ENCODE measurements at regions not wholly inside any gene's neighbourhood (a gene's known extent, or its start where the extent isn't known, plus 50 kb on each side); places are given as distances from the start of the nearest gene placed in this dataset.

DNA sequence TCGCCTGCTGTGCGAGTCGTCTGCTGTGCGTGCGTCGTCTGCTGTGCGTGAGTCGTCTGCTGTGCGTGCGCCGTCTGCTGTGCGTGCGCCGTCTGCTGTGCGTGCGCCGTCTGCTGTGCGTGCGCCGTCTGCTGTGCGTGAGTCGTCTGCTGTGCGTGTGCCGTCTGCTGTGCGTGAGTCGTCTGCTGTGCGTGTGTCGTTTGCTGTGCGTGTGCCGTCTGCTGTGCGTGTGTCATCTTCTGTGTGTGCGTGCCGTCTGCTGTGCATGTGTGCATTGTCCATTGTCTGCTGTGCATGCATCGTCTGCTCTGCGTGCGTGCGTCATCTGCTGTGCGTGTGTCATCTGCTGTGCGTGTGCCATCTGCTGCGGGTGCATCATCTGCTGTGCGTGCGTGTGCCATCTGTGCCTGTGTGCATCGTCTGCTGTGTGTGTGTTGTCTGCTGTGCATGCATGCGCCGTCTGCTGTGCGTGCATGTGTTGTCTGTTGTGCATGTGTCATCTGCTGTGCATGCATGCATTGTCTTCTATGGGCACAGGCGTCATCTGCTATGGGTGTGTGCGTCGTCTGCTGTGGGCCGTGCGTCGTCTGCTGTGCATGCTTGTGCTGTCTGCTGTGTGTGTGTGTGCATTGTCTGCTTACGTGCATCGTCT, 68.6 kb upstream of the IRX4 start:
- Histone ChIP-seq H3K9ac (replicated peaks in 1 of 4; ENCODE audit: extremely low read depth in 1 of 4, low read depth in 3 of 4, low read length in 3 of 4) (no peak overlapping the region; a peak in 2 of 7 replicates), H3K4me2 (ENCODE audit: insufficient read depth in 1 of 2, low read depth in 2 of 2, low read length in 2 of 2) (no peak overlapping the region), H3K14ac (ENCODE audit: insufficient read length) (peak overlapping the region; percentile 19), H2BK15ac (ENCODE audit: low read length) (peak overlapping the region; percentile 99), H3K18ac (ENCODE audit: extremely low read depth, low read length) (peak overlapping the region; percentile 48; the same call in 1 of the 2 replicates), H3K79me1 (ENCODE audit: low read depth, low read length) (no peaks in the 10 kb centered on the region), H3K56ac (replicated peaks; ENCODE audit: insufficient read length, low read depth, low read length) (no peak overlapping the region), H2BK5ac (ENCODE audit: low read depth, low read length) (peak overlapping the region; percentile 88), H4K8ac (ENCODE audit: extremely low read depth, insufficient read depth, low read length) (no peak overlapping the region), H2BK120ac (replicated peaks; ENCODE audit: low read depth, low read length) (no peak overlapping the region), H3K79me2 (ENCODE audit: control insufficient read depth in 1 of 2, insufficient read depth in 2 of 2, low read length in 2 of 2) (no peaks in the 10 kb centered on the region), H4K20me1 (replicated peaks in 1 of 2; ENCODE audit: control insufficient read depth in 1 of 2, insufficient read depth in 2 of 2, low read length in 2 of 2) (no peaks in the 10 kb centered on the region), H2AFZ (ENCODE audit: low read length) (no peak overlapping the region), H3K27ac (ENCODE audit: low read depth, low read length) (no peak overlapping the region; the same call in 1 of the 2 replicates), H3K27me3 (replicated peaks in 1 of 4; ENCODE audit: control insufficient read depth in 3 of 4, extremely low read depth in 1 of 4, insufficient read depth in 3 of 4, low read length in 3 of 4) (peaks cover 0 to 4% (median 1%) of the 10 kb centered on the region in 4 experiments; a peak in 3 of 7 replicates), H3K4ac (replicated peaks; ENCODE audit: insufficient read length, low read depth, low read length) (peak overlapping the region; percentile 78), H3K4me1 (replicated peaks in 1 of 4; ENCODE audit: control insufficient read depth in 3 of 4, insufficient read depth in 4 of 4, low read length in 3 of 4) (peaks cover 0 to 17% (median 11%) of the 10 kb centered on the region in 4 experiments; a peak in 6 of 7 replicates), H3K9me3 (ENCODE audit: insufficient read depth in 2 of 2, low read depth in 1 of 2, low read length in 1 of 2) (no peaks in the 10 kb centered on the region; a peak in 1 of 4 replicates), H2BK12ac (ENCODE audit: low read depth, low read length) (peak overlapping the region; percentile 100; the same call in 1 of the 2 replicates), H3K23me2 (ENCODE audit: low read depth, low read length) (0 out of 2 replicates have a peak, but pooled peaks cover 2% of the 10 kb centered on the region), H3K23ac (ENCODE audit: insufficient read length) (no peak overlapping the region), H2BK20ac (ENCODE audit: low read length) (peak overlapping the region; percentile 98), H3K4me3 (ENCODE audit: extremely low read depth in 1 of 4, insufficient read depth in 2 of 4, low read depth in 3 of 4, low read length in 4 of 4) (no peak overlapping the region), H4K91ac (replicated peaks; ENCODE audit: insufficient read length, low read length) (peak overlapping the region; percentile 50), H3K36me3 (ENCODE audit: control insufficient read depth in 2 of 4, insufficient read depth in 4 of 4, low read length in 3 of 4) (no peaks in the 10 kb centered on the region), H4K5ac (ENCODE audit: insufficient read length, low read depth, low read length) (no peak overlapping the region), H2AK5ac (ENCODE audit: low read depth, low read length) (peak overlapping the region; percentile 97; the same call in 1 of the 2 replicates)
- POLR2A ChIA-PET (ENCODE audit: partially characterized antibody), result no interaction called here
- no peak for FAIRE-seq
- WGBS, 2 experiments (ENCODE audit: extremely low coverage in 1 of 2, insufficient coverage in 1 of 2, insufficient read length in 1 of 2, insufficient replicate concordance in 2 of 2, low coverage in 1 of 2, low lambda C conversion rate in 2 of 2, missing lambda C conversion rate in 1 of 2), result 94% methylated on average over 38 of the region's 54 CpGs; no CpG with 5 or more reads in 1 of the 2 experiments
- DNase-seq (ENCODE audit: low read depth in 1 of 2, low spot score in 2 of 2), result no peak
- CTCF ChIA-PET (ENCODE audit: partially characterized antibody), result interaction anchor here (1.0 to 1.1 kb wide), 2 partner anchors 52 to 214 kb away, joined by 3 read pairs; no protein-coding TSS in a partner anchor
- TF ChIP-seq HDAC2 (IDR thresholded peaks at IDR 0.05; ENCODE audit: borderline replicate concordance in 1 of 2, low read depth in 2 of 2, low read length in 2 of 2) (no peak), TEAD4 (IDR thresholded peaks at IDR 0.05; ENCODE audit: low read depth, low read length) (no peak), FOSL1 (IDR thresholded peaks at IDR 0.05; ENCODE audit: insufficient read depth, low read depth, low read length) (no peak), SUZ12 (IDR thresholded peaks at IDR 0.05; ENCODE audit: low read length) (no peak), RXRA (IDR thresholded peaks at IDR 0.05; ENCODE audit: insufficient read depth, low read depth, low read length) (no peak), TAF1 (IDR thresholded peaks at IDR 0.05; ENCODE audit: low read depth, low read length) (no peak), CBX8 (IDR thresholded peaks at IDR 0.05; ENCODE audit: borderline replicate concordance, low read depth, low read length) (no peak), CEBPB (IDR thresholded peaks at IDR 0.05; ENCODE audit: low read depth, low read length) (no peak), TAF7 (optimal IDR thresholded peaks at IDR 0.05; ENCODE audit: borderline replicate concordance, low read depth, low read length) (no peak), SIRT6 (IDR thresholded peaks at IDR 0.05; ENCODE audit: low read length) (no peak), CHD1 (IDR thresholded peaks at IDR 0.05; ENCODE audit: low read depth, low read length) (no peak)

Data from H1 (cell line).